HG03354 (cell line): ENCODE measurements at regions not wholly inside any gene's neighbourhood (a gene's known extent, or its start where the extent isn't known, plus 50 kb on each side); places are given as distances from the start of the nearest gene placed in this dataset.
A peak's percentile ranks its signal among the peaks of the same experiment; 100 is the strongest.

Experiments
- ATAC-seq: cut with Tn5 transposase; IDR thresholded peaks from one replicate; pipeline ENCODE4 v1.9.1; 2021; ENCODE audit warnings: mild to moderate bottlenecking; ENCODE audit not compliant: unreplicated experiment, poor library complexity, severe bottlenecking

DNA sequence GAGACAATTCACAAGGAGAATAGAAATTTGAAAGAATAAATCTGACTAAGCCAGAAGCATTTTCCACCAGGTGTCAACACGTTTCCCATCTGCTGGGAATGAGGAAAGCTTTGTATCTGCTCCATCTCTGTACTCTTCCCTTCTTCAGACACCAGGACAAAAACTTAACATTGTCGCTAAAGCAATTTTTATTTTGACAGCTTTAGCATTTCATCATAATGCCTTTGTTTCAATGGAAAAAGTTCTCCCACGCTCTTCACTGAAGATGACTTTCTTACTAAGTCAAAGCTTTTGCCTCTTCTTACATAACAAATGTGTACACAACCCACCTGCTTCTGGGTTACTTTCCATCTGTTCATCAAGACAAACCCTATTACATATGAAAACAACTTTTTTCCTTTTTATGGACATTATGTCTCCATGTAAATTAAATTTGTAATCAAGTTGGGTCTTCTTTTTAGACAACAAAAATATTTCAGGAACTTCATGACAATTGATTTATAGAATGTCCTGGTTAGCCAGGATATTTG is 141.7 kb upstream of the GUCY1A1 start:
- no peak for ATAC-seq

DNA sequence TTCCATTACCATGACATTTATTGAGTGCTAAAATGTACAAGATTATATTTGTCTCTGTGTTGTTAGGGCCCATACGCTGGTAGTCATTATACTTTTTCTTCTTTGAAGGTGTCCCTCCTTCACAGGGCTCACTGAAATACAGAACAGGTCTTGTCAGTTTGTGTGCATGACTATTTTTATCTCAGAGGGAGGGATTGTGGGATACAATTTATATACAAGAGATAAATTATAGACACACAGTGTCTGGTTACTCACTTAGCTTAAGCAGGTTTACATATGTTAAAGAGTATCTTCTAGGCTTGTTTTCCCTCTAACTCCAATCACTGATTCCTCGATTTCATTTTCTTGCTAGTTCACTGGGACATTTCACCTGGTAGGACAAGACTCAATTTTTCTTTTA is 143.3 kb upstream of the GUCY1A1 start:
- ATAC-seq = no peak

DNA sequence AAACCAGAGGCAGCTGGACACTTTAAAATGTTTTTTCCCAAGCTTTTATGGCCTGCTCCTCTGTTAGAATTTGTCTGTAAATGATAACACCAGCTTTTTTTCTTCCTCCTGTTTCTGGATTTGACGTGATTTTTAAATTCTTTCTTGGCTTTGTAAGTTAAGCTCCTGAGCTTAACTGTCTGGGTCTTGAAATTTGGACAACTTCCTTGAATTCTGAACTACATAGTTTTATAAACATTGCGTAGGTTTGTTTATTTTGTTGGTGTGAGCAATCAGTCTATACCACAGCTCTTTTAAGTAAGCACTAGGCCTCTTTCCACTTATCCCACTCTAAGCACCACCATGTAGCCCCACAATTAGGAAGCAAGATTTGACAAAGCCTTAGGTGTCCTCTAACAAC is 144.4 kb upstream of the GUCY1A1 start:
- ATAC-seq = no peak

DNA sequence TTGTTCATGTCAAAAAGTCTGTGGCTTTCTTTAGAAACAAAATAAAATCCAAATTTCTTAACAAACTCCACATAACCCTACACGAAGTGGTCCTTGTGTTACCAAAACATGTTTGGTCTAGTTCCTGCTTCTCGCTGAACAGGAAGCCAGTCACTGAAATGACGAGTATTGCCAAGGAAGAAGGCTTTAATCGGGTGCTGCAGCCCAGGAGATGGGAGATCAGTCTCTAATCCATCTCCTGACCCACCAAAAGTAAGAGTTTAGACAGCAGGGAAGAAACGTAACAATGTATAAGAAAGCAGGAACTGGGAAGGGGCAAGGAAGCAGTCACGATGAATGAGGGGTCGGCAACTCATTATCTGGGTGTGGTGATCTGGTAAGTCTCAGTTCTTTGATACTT is 144.6 kb upstream of the MAP9 start:
- ATAC-seq = no peak

DNA sequence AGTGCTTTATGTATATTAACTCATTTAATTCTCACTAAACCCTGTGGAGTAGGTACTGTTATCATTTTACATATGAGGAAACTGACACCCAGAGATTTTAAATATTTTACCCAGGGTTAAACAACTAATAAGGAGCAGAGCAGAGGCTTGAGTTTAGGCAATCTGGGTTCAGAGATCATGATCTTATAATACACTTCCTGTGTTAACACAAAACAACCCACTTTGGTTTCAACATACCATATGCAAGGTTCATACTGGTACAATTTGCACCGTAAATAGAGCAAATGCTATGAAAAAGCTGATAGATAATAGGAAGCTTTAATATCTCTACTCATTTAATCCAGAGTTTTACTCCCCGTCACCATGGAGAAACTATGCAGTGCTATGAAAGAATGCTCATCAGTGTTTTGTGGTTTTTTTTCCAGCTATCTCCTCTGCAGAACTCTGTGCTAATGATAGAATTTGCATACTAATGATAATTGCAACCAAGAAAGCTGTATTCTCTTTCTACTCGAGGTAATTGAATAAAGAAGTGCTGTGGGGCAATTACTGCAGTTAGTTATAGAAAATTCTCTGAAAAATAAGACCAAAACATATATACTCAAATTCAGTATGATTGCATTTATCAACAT is 138.8 kb upstream of the MAP9 start:
- no peak for ATAC-seq

DNA sequence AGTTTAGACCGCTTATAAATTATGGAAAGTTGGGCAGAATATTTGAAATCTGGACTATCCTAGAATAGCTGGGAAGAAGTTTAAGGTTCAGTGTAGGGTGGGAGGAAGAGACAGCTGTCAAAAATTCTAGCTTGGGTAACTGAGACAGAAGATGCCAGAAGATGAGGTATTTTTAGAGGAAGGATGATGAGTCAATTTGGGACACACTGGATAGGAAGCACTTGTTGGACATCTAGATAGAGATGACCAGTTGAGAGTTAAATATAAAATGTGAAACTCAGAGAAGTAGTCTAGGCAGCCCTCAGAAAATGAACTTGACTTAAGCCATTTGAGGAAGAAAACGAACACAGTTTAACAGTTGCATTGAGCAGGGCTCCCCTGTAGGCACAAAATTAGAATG is 137.9 kb upstream of the MAP9 start:
- ATAC-seq = no peak

DNA sequence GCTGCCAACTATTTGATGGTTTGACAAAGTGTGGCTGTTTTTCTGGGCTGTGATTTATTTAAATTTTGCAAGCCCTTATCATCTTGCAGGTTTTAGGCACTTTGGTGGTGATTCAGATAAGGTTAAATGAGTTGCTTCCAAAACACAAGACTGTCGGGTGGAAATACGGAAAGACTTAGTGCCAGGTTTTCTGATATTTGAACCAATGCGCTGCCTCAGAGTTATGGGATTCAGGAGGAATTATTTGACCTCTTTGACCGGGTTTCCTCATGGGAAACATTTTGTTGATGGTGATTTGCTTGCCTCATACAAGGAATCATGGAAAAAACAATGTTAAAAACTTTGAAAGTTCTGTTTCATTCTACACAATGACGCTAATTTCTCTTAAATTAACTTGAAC is 136.1 kb upstream of the MAP9 start:
- no peak for ATAC-seq

DNA sequence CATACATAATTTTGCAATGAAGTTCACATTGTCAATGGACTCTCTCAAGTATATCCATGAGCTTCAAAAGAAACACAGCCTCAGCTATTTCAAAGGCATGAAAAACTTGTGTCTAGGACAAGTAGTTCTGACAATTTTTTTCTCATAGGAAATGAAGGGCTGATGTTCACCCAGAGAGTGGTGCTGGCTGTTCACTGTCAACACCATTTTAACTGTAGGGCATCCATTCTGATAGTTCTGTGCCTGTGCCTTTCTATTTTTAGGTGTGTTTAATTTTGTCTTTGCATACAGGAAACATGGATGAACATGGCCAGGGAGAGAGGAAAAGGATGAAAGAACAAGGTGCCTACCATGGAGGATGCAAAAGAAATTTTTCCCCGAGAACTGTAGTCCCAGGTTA is 135.3 kb upstream of the MAP9 start:
- no peak for ATAC-seq

DNA sequence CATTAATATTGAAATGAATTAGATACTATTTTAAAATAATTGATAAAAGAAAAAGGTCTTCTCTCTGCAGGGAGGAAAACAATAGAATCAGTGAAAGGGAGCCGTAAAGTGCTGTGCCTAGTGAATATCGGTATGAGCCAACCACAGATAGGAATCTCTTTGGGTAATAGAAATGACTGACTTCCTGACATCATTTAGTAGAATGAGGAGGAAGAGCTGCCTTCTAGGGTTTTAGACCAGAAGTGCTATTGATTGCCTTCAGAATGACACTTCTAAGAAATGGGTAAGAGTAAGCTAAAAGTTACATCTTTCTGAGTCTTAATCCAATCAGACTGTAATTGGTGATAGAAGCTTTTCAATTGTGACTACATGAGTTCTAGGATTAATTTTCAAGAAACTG is 134.0 kb upstream of the MAP9 start:
- no peak for ATAC-seq

DNA sequence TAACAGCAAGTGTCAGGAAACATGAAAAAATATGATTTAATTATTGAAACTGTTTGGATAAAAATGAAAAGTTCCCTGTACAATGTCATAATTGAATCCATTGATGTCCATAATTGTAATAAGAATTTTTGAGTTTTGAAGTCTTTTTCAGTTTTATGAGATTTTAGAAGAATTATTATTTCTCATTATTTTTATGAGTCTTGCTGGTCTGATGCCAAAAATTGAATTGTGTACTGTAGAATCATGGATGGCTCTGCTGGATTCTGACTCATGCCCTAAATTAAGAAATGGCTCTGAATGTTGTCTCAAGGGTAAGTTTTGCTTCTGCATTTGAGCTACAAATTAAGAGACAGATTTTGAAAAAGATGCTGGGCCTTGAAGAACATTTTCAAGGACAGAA is 132.8 kb upstream of the MAP9 start:
- no peak for ATAC-seq

DNA sequence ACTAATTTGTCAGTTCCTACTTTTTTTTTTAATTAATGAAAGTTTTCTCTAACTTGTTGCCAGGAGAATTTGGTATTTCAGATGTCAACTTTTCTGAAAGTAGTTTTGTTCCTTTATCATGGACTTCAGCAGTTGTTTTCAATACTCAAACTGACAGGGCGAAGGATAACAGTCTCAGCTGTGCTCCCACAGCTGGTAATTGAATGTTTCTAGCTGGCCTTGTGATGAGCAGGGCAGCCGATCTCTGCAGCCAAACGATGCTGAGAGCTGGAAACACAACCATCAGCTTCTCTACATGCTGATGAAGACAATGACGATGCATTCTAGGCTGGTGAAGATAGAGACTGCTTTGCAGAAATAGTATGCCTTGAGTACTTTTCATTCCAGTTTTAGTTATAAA is 130.0 kb upstream of the MAP9 start:
- no peak for ATAC-seq

DNA sequence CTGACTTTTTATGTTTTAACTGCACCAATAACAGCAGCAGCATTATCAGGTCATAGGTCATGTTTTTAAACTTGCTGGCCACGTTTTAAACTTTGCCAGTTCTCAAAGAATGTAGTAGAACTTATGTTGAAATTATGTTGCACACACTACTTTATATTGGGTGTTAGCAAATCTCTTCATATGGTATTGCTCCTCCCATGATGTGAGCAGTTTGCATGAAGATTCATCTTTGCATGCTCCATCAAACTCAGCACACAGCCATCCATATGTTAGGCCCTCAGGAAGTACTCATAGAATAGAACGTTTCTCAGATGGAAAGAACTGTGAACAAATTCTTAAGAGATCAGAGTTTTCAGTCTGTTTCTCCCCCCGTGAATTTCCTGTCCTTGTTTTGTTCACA is 128.6 kb upstream of the MAP9 start:
- no peak for ATAC-seq

DNA sequence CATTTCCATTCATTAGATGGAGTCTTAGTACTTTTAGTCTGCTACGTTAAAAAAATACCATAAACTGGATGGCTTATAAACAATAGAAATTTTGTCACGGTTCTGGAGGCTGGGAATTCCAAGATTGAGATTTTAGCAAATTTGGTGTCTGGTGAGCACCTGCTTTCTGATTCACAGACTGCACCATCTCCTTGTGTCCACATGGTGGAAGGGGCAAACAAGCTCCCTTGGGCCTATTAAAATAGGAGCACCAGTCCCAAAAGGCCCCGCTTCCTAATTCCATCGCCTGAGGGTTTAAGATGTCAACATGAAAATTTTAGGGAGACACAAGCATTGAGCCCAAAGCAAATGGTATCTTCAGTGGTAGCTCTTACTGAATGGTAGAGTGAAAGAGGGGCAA is 120.5 kb upstream of the MAP9 start:
- no peak for ATAC-seq

DNA sequence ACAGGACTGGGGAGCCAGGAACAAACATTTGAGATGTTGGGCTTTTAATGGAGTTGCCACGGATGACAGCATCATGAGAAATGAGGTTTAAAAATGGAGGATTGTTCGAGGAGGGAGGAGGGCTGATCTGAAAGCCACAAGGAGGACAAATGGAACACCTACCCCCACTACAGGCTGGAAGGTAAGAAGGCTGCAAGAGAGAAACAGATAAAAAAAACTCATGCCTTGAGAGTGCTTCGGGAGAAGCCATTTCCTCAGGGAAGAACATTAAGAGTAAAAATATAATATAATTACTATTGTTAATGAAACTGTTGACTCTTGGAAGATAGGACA is 119.5 kb upstream of the MAP9 start:
- ATAC-seq = no peak

DNA sequence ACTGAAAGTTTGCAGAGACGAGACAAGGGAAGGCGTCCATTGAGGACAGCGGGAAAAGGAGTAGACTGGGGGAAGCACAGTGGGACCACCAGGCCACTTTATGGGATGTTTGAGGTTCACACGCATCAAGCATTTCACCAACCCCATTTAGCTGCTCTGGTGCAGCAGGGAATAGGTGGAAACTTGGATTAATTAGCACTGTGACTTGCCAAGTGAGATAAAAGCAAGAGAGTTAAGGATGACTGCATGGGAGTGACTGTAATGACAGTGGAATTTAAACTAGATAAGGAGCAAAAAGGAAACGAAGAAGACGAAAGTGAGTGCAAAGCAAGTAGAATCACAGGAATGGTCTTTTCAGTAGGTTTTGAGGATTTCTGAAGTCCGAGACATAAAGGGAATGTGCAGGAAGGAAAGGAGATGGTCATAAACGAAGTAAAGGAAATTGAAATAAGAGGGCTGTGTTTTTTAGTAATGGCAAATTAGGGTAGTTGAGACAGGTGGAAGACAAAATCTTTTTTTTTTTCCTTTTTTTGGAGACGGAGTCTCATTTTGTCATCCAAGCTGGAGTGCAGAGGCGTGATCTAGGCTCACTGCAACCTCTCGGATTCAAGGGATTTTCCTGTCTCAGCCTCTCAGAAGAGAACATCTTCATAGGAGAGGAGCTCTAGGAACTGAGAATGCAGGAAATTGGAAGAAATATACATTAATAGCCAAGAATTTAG is 119.0 kb upstream of the MAP9 start:
- no peak for ATAC-seq

DNA sequence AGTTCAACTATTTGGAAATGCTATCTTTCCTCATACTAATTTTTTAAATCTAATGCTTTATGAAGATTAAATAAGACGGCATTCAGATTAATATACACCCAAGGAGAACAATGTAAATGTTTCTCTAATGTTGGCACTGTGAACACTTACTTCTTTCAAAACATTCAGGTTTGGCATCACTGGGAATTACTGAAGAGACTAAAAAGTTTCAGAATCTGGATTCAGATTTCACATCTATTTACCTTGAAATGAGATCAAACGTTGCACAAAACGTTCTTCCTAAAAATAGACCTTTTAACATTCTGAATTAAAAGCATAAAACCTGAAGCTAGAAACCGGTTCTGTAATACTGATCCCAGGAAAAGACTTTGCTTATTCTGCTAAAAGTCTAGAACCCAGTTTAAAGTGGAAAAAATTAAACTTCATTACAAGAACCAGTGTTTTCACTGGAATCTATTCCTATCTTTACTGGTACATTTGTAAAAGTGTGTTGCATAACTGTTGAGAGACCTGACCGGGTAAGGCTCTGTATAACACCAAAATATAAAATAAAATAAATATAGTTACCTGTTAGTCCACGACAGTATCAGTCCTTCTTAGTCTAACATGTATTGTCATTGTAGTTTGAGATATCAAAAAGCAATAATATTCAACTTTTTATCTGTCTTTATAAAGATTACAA is 117.4 kb upstream of the MAP9 start:
- no peak for ATAC-seq

DNA sequence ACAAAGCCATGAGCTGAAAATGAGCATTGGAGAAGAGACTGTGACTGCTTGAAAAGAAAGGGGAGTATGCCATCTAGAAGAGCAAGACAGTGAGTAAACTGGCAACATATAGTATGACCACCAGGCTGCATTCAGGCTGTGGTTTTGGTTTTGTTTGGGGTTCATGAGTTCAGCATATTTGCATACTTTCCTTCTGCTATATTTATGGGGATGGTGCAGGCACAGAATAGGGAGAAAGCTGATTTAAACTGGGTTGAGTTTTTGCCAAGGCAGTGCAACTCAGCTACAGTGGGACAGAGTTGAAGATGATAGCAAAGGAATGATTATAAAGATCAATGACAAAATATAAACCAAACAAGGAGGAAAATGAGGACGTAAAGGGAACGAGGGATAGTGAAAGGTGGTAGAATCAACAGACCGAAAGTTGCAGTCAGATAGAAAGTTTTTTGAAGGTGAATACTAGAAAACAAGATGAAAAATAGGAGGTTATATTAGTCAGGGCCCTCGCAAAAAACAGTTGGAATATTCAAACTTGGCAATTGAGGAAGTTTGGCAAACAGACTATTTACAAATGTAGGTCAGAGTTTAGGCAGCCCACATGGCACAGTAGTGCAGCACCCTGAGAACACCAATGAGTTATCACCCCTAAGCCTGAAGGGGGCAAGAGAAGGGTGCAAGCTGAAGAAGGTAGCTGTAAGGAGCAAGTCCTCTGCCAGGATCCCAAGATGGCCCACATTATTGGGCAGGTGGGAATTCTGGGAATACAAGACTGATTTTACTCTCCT is 114.8 kb upstream of the MAP9 start:
- ATAC-seq = peak; percentile 97

DNA sequence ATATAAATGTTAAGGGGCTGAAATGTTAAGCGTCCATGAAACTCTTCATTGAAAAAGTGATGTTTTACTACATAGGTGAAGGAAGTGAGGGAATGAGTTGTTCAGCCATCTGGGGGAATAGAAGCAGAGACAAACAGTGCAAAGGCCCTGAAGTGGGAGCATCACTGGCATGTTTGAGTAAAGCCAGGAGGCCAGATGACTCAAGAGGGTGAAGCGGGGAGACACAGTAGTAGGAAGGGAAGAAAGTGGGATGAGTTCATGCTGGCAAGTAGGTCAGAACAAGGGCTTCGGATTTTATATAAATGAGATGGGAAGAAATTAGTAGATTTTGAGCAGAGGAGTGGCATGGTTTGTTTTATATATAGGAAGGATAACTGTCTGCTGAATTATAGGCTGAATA is 112.5 kb upstream of the MAP9 start:
- no peak for ATAC-seq

DNA sequence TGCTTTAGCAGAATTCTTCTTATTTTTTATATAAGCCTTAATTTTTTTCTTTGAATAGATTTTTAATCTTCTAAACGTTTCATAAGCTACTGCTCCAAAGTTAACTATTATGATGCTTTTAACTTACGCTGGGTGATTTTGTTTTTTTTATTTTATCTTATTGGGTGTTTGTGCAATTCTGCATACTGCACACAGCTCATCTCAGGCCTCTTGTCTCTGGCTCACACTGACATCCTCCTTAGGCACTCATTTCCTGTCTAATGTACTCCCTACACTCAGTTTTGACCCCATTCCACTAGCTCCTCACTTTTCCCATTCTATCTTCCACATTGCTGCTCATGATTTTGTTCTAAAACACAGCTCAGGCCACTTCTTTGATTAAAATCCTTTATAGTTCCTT is 111.9 kb upstream of the MAP9 start:
- no peak for ATAC-seq

DNA sequence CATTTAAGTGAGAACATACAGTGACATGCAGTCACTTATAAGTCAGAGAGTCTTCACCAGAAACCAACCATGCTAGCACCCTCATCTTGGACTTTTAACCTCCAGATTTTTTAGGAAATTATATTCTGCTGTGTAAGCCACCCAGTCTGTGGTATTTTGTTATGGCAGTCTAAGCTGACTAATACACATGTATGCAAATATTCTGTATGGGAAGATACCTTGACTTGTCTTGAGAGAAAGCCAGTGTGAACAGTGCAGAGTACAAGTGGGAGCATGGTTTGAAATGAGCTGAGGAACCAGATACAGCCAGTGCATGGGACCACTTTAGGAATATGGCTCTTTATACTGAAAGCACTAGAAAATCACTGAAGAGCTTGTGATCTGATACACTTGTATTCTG is 110.4 kb upstream of the MAP9 start:
- ATAC-seq = no peak
